H1 (cell line): ENCODE measurements at regions not wholly inside any gene's neighbourhood (a gene's known extent, or its start where the extent isn't known, plus 50 kb on each side); places are given as distances from the start of the nearest gene placed in this dataset. TPM values are rescaled to one million over a fixed set of nuclear protein-coding genes. Genes with fewer than 3 reads are reported as not detected.

Experiments
- small RNA-seq: library from polyadenylated mRNA; stranded (forward); fragments of <200 nt; extraction: miRNeasy Mini kit (QIAGEN cat#:217004); gene quantifications from one replicate; pipeline ENCODE3, GENCODE V24; 2013; ENCODE audit not compliant: insufficient read depth

Small RNAs in the stretch of these regions (small RNA-seq; reads per million reads assigned to genes)
- not detected for gene ENPP7P3
- gene SNRPCP8, result not detected
